NCI-H2227 (cell line): ENCODE measurements at regions not wholly inside any gene's neighbourhood (a gene's known extent, or its start where the extent isn't known, plus 50 kb on each side); places are given as distances from the start of the nearest gene placed in this dataset.

Experiments used
- DNase-seq: peaks from one replicate; lab custom pipeline; 2025; ENCODE audit not compliant: unreplicated experiment; lab: John Stamatoyannopoulos, UW

- DNase-seq: no peak
Observed at GRCh38 chr3:43783987-43784639, 93.4 kb downstream of the ABHD5 start.

DNA sequence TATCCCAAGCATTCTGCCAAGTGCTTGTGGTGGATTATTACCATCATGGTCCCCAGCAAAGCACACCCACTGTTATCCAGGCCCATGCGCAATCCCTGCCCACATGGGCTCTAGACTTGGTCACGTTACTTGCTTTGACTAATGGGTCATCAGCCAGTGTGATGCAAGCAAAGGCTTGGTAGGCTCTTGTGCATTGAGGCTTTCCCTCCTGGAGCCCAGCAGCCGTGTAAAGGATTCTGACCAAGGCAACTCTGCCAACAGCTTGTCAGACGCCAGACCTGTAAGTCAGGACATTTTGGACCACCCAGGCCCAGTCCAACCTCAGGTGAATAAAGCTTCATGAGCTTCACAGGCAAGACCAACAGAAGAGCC, 93.9 kb downstream of the ABHD5 start:
- DNase-seq: no peak

DNA sequence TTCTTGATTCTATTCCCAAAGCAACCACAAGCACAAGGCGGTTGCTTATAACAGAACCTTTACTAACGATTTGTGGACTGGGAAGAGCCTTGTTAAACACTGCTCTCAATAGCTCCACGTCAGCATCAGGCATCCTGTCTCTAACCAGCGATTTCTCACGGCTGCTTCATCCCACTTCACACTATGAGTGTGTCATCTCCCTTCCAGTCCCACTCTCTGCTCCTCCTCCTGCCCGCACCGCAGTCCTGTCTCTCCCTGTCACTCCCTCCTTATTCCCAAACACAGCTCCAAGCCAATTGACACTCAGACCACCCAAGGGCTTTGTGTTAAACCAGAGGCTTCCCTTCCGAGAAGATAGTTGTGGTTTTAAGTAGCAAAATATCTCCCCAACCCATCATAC, 94.8 kb downstream of the ABHD5 start:
- DNase-seq: no peak

DNA sequence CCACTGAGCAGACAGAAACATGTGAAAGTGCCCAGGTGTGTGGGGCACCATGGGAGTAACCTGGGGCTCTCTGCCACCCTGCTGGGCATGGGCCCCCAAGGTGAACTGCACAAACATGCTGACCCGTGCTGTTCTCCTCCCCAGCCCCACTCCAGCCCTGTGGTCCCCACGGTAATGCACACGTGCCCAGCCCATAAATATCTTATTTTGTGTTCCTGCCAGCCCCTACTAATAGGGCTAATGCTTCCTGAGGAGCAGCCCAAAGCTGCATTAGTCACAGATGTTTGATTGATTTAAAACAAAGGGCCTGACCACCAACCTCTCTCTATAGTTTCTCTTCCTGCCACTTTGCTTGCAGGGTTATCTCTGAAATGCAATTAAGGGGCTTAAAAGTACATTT, 95.4 kb downstream of the ABHD5 start:
- DNase-seq: no peak

- no peak for DNase-seq
Observed at GRCh38 chr3:43786526-43787305, 96.0 kb downstream of the ABHD5 start.

DNA sequence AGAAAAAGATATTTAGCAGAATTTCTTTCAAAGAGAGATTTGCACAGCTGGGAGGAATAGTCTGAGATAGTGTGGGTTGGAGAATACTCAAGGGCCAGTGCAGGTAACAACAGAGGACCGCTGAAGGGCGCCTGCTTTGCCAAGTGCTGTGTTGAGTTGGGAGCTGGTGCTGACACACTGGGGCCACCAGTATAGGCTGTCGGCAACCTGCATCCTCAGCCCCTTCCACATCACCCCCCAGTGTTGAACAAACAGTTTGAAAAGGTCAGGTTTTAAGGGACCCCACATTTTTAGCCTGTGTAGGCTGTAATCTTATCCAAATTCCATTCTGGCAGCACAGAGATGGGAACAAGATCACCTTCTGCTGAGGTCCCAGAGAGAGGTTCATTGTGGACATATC, 96.6 kb downstream of the ABHD5 start:
- no peak for DNase-seq

DNA sequence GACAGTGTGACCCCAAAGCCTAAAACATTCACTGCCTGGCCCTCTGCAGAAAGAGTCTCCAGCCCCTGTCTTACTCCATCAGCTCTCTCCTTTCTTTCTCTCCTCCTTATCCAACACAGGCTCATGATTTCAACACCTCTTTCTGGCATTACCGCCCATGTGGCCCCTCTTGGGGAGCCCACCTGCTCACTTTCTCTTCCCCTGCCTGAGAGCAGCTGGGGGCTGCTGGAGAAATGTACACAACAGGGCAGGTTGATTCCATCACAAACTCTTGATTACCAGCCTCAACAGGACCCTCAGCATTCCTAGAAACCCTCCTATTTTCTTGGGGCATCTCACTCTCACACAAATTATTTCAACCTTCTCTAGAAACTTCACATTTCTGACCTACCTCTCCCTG, 98.3 kb downstream of the ABHD5 start:
- DNase-seq: no peak

DNA sequence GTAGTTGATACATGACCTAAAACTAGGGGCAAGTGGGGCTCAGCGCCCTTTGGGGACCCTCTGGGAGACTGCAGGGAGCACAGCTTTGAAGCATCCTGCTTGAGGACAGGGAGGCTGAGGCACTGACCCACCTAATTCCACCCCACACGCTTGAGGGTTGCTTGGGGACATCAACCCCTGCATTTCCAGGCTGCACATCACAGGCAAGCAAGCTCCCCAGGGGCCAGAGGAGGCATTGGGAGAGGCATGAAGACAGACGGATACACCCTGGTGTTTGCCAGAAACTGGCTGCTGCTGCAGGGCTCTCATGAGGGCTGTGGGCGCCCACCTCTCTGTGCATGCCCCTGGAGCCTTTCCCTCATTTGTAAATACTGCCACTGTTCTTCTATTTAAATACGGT, 99.3 kb downstream of the ABHD5 start:
- no peak for DNase-seq

- no peak for DNase-seq
Observed at GRCh38 chr3:43790476-43790875, 99.7 kb downstream of the ABHD5 start.

DNA sequence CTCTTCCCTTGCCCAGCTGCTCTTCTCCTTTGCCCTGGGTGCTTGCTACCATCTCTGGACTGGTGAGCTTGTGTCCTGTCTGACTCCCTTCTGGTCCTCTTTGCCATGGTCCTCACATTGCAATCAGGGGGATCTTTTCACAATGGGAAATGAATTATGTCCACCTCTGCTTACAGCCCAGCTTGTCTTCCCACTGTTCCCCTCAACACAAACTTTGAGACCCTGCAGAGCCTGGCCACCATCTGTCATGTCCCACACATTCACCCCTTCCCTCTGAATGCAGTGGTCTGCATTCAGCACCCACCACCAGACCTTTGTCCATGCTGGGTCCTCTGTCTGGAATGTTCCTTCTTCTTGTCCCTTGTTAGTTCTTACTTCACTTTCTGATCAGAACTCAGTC, 100.5 kb downstream of the ABHD5 start:
- no peak for DNase-seq

DNA sequence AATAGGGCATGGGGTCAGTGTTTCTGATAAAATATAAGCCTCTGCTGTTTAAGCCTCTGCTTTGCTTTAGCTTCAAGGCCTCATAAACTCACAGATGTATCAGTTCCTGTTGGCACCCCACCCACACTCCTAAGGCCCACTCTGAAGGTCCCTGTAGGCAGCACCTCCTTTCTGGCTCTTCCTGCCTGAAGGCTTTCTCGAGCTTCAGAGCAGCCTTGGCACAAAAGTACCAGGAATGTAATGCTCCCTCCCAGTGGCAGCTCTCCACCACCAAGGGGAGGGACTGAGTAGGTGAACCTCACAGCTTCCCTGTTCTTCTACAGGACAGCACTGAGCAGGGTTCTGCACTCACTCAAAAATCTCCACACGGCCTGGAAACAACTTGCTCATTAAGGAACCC, 102.2 kb downstream of the ABHD5 start:
- DNase-seq: no peak

GRCh38 chr3:43793648-43794372, 103.1 kb downstream of the ABHD5 start:
- no peak for DNase-seq

- DNase-seq: no peak
Observed at GRCh38 chr3:43794776-43795175, 104.0 kb downstream of the ABHD5 start.

DNA sequence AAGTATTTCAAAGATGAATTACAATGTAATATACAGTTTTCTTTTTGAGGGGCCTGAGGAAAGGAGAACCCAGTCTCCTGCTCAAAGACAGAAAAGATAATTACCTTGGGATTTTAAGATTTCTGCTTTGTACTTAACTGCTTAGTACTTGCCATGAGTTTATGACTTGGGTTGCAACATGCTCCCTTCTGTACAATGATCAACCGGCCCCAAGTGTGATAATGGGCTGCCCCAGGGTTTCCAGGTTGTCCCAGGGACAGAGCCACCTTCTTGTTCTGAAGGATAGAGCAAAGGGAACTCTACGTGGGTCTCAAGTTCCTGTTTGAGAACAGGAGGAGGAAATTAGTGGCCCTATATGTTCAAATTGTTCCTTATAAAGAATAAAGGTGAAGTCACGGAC, 104.8 kb downstream of the ABHD5 start:
- DNase-seq: no peak

DNA sequence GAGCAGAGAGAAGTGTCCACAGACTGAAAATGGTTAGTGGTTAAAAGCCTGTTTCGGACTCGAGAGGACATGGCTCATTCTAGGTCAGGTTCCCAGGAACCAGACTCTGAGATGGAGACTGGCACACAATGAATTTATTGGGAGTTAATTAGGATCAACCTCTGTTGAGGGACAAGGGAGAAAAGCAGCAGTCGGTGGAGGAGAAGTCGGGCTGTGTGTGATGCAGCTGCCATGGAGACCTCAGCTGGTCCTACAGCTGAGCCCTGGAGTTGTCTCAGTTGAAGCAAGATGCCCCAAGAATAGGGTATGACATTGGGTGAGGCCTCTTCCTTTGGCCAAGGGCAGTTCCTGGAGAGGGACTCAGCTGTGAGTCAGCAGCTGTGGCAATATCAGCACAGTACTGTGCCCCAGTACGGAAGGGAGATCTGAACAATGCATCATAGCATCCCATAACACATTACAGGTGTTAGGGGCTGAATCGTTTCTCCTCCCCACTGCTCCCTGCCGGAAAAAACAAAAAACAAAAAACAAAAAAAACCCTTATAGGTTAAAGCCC, 105.4 kb downstream of the ABHD5 start:
- DNase-seq: no peak

DNA sequence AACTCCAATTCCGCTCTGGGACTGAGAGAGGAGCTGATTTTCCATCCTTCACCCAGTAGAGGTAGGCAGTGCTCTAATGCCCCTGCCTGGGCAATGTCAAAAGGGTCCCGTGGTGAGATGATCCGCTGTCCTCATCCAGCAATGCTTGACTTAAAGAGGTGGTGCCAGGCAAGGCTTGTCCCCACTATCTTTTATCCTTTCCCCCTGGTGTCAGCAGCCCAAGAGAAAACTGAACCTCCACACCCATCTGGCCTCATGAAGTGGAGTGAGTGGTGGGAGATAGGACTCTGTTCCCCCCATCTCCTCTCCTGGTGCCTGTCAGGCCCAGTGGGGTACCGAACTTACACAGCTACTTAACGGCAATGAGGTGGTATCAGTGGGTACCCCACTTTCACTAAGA, 107.1 kb downstream of the ABHD5 start:
- no peak for DNase-seq

- DNase-seq: no peak
Observed at GRCh38 chr3:43810797-43811196, 120.1 kb downstream of the ABHD5 start.

- DNase-seq: no peak
Observed at GRCh38 chr3:43814461-43814860, 123.7 kb downstream of the ABHD5 start.

DNA sequence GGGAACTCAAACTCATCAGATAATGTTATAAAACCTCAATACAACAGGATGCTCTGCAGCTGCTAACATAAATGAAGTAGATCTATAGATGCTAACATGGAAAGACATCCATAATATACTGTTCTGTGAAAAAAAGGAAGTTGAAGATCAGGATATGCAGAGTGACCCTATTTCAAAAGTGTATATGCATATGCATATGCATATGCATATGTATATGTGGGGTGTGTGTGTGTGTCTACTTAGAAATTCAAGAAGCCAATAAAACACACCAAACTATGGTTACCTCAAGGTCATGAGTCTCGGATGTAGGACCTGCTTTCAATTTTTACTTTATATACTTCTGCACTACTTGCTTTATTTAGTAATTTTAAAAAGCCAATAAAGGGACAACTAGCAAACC, 125.6 kb downstream of the ABHD5 start:
- no peak for DNase-seq

GRCh38 chr3:43817064-43817463, 126.3 kb downstream of the ABHD5 start:
- no peak for DNase-seq

- no peak for DNase-seq
Observed at GRCh38 chr3:43817825-43818224, 127.1 kb downstream of the ABHD5 start.

DNA sequence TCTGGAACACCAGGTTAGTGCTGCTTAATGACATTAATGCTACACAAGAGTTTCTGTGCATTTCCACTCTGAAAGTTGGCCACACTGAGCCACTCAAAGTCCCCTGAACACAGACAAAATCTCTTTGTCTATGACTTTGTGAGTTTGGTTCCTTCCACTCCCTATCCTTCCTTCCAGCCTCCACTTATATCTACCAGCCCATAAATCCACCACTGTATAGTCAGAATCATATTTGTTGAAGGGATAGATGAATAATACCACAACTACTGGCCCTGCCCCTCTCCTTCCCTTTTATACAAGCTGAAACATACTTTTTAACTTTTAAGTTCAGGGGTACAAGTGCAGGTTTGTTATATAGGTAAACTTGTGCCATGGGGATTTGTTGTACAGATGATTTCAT, 127.5 kb downstream of the ABHD5 start:
- no peak for DNase-seq
